ENCODE measurements at regions not wholly inside any gene's neighbourhood (a gene's known extent, or its start where the extent isn't known, plus 50 kb on each side); places are given as distances from the start of the nearest gene placed in this dataset.

- TF ChIP-seq, protein P1, sequence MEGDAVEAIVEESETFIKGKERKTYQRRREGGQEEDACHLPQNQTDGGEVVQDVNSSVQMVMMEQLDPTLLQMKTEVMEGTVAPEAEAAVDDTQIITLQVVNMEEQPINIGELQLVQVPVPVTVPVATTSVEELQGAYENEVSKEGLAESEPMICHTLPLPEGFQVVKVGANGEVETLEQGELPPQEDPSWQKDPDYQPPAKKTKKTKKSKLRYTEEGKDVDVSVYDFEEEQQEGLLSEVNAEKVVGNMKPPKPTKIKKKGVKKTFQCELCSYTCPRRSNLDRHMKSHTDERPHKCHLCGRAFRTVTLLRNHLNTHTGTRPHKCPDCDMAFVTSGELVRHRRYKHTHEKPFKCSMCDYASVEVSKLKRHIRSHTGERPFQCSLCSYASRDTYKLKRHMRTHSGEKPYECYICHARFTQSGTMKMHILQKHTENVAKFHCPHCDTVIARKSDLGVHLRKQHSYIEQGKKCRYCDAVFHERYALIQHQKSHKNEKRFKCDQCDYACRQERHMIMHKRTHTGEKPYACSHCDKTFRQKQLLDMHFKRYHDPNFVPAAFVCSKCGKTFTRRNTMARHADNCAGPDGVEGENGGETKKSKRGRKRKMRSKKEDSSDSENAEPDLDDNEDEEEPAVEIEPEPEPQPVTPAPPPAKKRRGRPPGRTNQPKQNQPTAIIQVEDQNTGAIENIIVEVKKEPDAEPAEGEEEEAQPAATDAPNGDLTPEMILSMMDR (conservative IDR thresholded peaks at IDR 0.05; ENCODE audit: low read depth, low read length): no peak
- TF ChIP-seq EZH2 (IDR thresholded peaks at IDR 0.05; ENCODE audit: borderline replicate concordance, low read depth, low read length, poor library complexity, severe bottlenecking): no peak
Measured at GRCh38 chr6:145273136-145273535, 462.2 kb downstream of the EPM2A start.
